IMR-90 (cell line): ENCODE measurements at regions not wholly inside any gene's neighbourhood (a gene's known extent, or its start where the extent isn't known, plus 50 kb on each side); places are given as distances from the start of the nearest gene placed in this dataset.

Experiments used
- ATAC-seq: fragments of 200-7000 bp; cut with Tn5 transposase; 2 replicates; pipeline ENCODE4 v1.9.1; 2020; ENCODE audit warnings: low read depth, mild to moderate bottlenecking, moderate library complexity
- BruUV-seq: library from RNA; stranded (reverse); fragments of 400-500 nt; replicated peaks from 2 replicates; lab custom pipeline; 2021; lab: Mats Ljungman, UMichigan
- CTCF ChIA-PET: fragments of 300-600 bp; formaldehyde crosslinking; extraction: SDS; loops from one replicate; lab custom pipeline; 2021; ENCODE audit warnings: antibody characterized with exemption; lab: Yijun Ruan, JAX
- POLR2A ChIA-PET: fragments of 300-600 bp; sonication (Branson Sonifier 250); formaldehyde crosslinking; loops from one replicate; lab custom pipeline; 2022; ENCODE audit warnings: antibody characterized with exemption; ENCODE audit not compliant: unreplicated experiment; lab: Charles Lee
- DNase-seq: peaks from one replicate; pipeline ENCODE4 v3.0.0; 2013
- H2AFZ ChIP-seq: replicated peaks from 2 replicates; pipeline ENCODE3; 2013; ENCODE audit warnings: low read length, mild to moderate bottlenecking; ENCODE audit not compliant: poor library complexity
- H2AK5ac ChIP-seq: 2 replicates; pipeline ENCODE4 v1.6.1; 2013; ENCODE audit warnings: low read depth, low read length, inconsistent platforms
- H2AK9ac ChIP-seq: replicated peaks from 2 replicates; pipeline ENCODE3; 2013; ENCODE audit warnings: mild to moderate bottlenecking, low read depth, low read length, moderate library complexity; ENCODE audit not compliant: poor library complexity
- H2BK120ac ChIP-seq: 2 replicates; pipeline ENCODE4 v1.6.1; 2013; ENCODE audit warnings: low read depth, low read length, inconsistent platforms
- H2BK15ac ChIP-seq: 3 replicates; pipeline ENCODE4 v1.6.1; 2013; ENCODE audit warnings: low read depth, low read length, inconsistent platforms
- H2BK20ac ChIP-seq: 2 replicates; pipeline ENCODE4 v1.6.1; 2013; ENCODE audit warnings: low read depth, mild to moderate bottlenecking, inconsistent platforms, low read length, moderate library complexity
- H2BK5ac ChIP-seq: 2 replicates; pipeline ENCODE4 v1.6.1; 2013; ENCODE audit warnings: mild to moderate bottlenecking, low read depth, low read length, inconsistent platforms; ENCODE audit not compliant: poor library complexity, severe bottlenecking
- H3K14ac ChIP-seq: replicated peaks from 2 replicates; pipeline ENCODE4 v1.6.1; 2013; ENCODE audit warnings: low read depth, low read length, inconsistent platforms
- H3K18ac ChIP-seq: 2 replicates; pipeline ENCODE4 v1.6.1; 2013; ENCODE audit warnings: low read depth, low read length, control low read depth
- H3K23ac ChIP-seq: 2 replicates; pipeline ENCODE4 v1.6.1; 2013; ENCODE audit warnings: low read depth, low read length, inconsistent platforms
- H3K27ac ChIP-seq: 2 replicates; pipeline ENCODE4 v1.5.1; 2013; ENCODE audit warnings: mild to moderate bottlenecking, control low read depth, low read length; ENCODE audit not compliant: insufficient read depth
- H3K27me3 ChIP-seq: 2 replicates; pipeline ENCODE4 v1.6.1; 2013; ENCODE audit warnings: low read length; ENCODE audit not compliant: control insufficient read depth, insufficient read depth
- H3K36me3 ChIP-seq: 2 replicates; pipeline ENCODE4 v1.6.1; 2013; ENCODE audit warnings: low read length, mixed read lengths; ENCODE audit not compliant: control insufficient read depth, insufficient read depth
- H3K4ac ChIP-seq: 2 replicates; pipeline ENCODE4 v1.6.1; 2013; ENCODE audit warnings: low read depth, low read length, inconsistent platforms
- H3K4me1 ChIP-seq: 2 replicates; pipeline ENCODE4 v1.6.1; 2013; ENCODE audit warnings: low read length, mixed read lengths; ENCODE audit not compliant: control insufficient read depth, insufficient read depth
- H3K4me2 ChIP-seq: 2 replicates; pipeline ENCODE4 v1.6.1; 2013; ENCODE audit warnings: low read depth, mild to moderate bottlenecking, control low read depth, low read length, moderate library complexity
- H3K4me3 ChIP-seq: 2 replicates; pipeline ENCODE4 v1.5.1; 2013; ENCODE audit warnings: low read depth, mild to moderate bottlenecking, control low read depth, low read length, moderate library complexity; ENCODE audit not compliant: insufficient read depth
- H3K56ac ChIP-seq: 2 replicates; pipeline ENCODE4 v1.6.1; 2013; ENCODE audit warnings: low read length, inconsistent platforms; ENCODE audit not compliant: insufficient read depth; ENCODE audit errors: extremely low read depth
- H3K79me1 ChIP-seq, 2 experiments: 2 replicates each; pipeline ENCODE4 v1.6.1; 2013; ENCODE audit warnings: low read length in 2 of 2, inconsistent platforms in 1 of 2, low read depth in 1 of 2
- H3K9ac ChIP-seq: 2 replicates; pipeline ENCODE4 v1.6.1; 2013; ENCODE audit warnings: low read depth, low read length, control low read depth
- H3K9me1 ChIP-seq: 2 replicates; pipeline ENCODE4 v1.6.1; 2013; ENCODE audit warnings: low read length, inconsistent platforms; ENCODE audit not compliant: insufficient read depth
- H3K9me3 ChIP-seq: 2 replicates; pipeline ENCODE4 v1.6.1; 2013; ENCODE audit warnings: low read length; ENCODE audit not compliant: control insufficient read depth, insufficient read depth
- H4K20me1 ChIP-seq: 2 replicates; pipeline ENCODE4 v1.6.1; 2013; ENCODE audit warnings: low read length, inconsistent platforms; ENCODE audit not compliant: insufficient read depth
- H4K5ac ChIP-seq: 2 replicates; pipeline ENCODE4 v1.6.1; 2013; ENCODE audit warnings: mild to moderate bottlenecking, low read depth, low read length, control low read depth
- H4K8ac ChIP-seq, 2 experiments: 2 replicates each; pipeline ENCODE4 v1.6.1; 2013; ENCODE audit warnings: low read depth in 2 of 2, low read length in 2 of 2, control low read depth in 1 of 2, inconsistent platforms in 1 of 2
- H4K91ac ChIP-seq: 2 replicates; pipeline ENCODE4 v1.6.1; 2013; ENCODE audit warnings: low read depth, low read length, inconsistent platforms; ENCODE audit not compliant: insufficient read depth
- BHLHE40 ChIP-seq: fragments of 150-350 bp; IDR thresholded peaks from 2 replicates; pipeline ENCODE4 v1.6.1; 2016; ENCODE audit warnings: mild to moderate bottlenecking, low read depth, low read length
- CEBPB ChIP-seq: IDR thresholded peaks from 2 replicates; pipeline ENCODE4 v1.6.1; 2012; ENCODE audit warnings: low read depth, low read length, improper control_type of control experiment
- CHD1 ChIP-seq: IDR thresholded peaks from 2 replicates; pipeline ENCODE4 v1.6.1; 2012; ENCODE audit warnings: low read depth, low read length, improper control_type of control experiment
- CTCF ChIP-seq: conservative IDR thresholded peaks from 2 replicates; pipeline ENCODE4 v1.5.1; 2012; ENCODE audit warnings: mild to moderate bottlenecking, low read depth, low read length, improper control_type of control experiment
- ELK1 ChIP-seq: fragments of 150-350 bp; IDR thresholded peaks from 2 replicates; pipeline ENCODE4 v1.6.1; 2016; ENCODE audit warnings: low read depth, mild to moderate bottlenecking, low read length, moderate library complexity, borderline replicate concordance
- FOS ChIP-seq: fragments of 150-350 bp; IDR thresholded peaks from 2 replicates; pipeline ENCODE4 v1.6.1; 2016; ENCODE audit warnings: low read depth, low read length
- MAFK ChIP-seq: IDR thresholded peaks from 2 replicates; pipeline ENCODE4 v1.6.1; 2012; ENCODE audit warnings: low read depth, low read length, improper control_type of control experiment
- MAZ ChIP-seq: IDR thresholded peaks from 2 replicates; pipeline ENCODE4 v1.6.1; 2012; ENCODE audit warnings: low read depth, mild to moderate bottlenecking, low read length, improper control_type of control experiment, moderate library complexity, borderline replicate concordance
- NFE2L2 ChIP-seq: fragments of 150-350 bp; IDR thresholded peaks from 2 replicates; pipeline ENCODE4 v1.6.1; 2016; ENCODE audit warnings: low read depth, mild to moderate bottlenecking, low read length
- POLR2A ChIP-seq: IDR thresholded peaks from 2 replicates; pipeline ENCODE4 v1.6.1; 2012; ENCODE audit warnings: mild to moderate bottlenecking, low read depth, low read length
- RAD21 ChIP-seq: IDR thresholded peaks from 2 replicates; pipeline ENCODE4 v1.6.1; 2012; ENCODE audit warnings: low read length, improper control_type of control experiment
- RCOR1 ChIP-seq: IDR thresholded peaks from 2 replicates; pipeline ENCODE4 v1.6.1; 2012; ENCODE audit warnings: mild to moderate bottlenecking, low read length, improper control_type of control experiment; ENCODE audit not compliant: insufficient replicate concordance
- RFX5 ChIP-seq: IDR thresholded peaks from 2 replicates; pipeline ENCODE4 v1.8.0; 2012; ENCODE audit warnings: low read depth, mild to moderate bottlenecking, low read length, moderate library complexity
- SMC3 ChIP-seq: fragments of 150-350 bp; IDR thresholded peaks from 2 replicates; pipeline ENCODE4 v1.6.1; 2016; ENCODE audit warnings: low read depth, mild to moderate bottlenecking, antibody characterized with exemption, low read length, moderate library complexity
- USF2 ChIP-seq: fragments of 150-350 bp; IDR thresholded peaks from 2 replicates; pipeline ENCODE4 v1.6.1; 2017; ENCODE audit warnings: mild to moderate bottlenecking, antibody characterized with exemption, low read length, low read depth
- WGBS, 2 experiments: methylation state at CpG; one replicate each; pipeline versions ENCODE4 v1.1.5 to v1.1.7; 2013; ENCODE audit warnings: missing lambda C conversion rate in 2 of 2; ENCODE audit not compliant: insufficient read length in 1 of 2; ENCODE audit errors: extremely low coverage in 2 of 2; 5-methylcytosine and 5-hydroxymethylcytosine counted together
- dilution Hi-C: fragments of 300-500 bp; cut with HindIII; formaldehyde crosslinking; loops from one replicate; pipeline ENCODE4 v1.14.3; 2018; ENCODE audit warnings: low sequenced_read_pairs; ENCODE audit not compliant: unreplicated experiment
- in situ Hi-C: fragments of 300-500 bp; cut with MboI; formaldehyde crosslinking; loops from 3 replicates; pipeline ENCODE4 v1.14.3; 2019; ENCODE audit warnings: low sequenced_read_pairs, inconsistent platforms, mixed read lengths
- intact Hi-C: fragments of 100-400 bp; cut with micrococcal nuclease; formaldehyde crosslinking; loops from 2 replicates; pipeline ENCODE4 v1.10.0; 2022

GRCh38 chr9:38488156-38488698, 64.0 kb upstream of the IGFBPL1 start:
- Histone ChIP-seq H3K4me3 (no peak overlapping the region), H3K56ac (no peak overlapping the region), H3K4me1 (no peaks in the 10 kb centered on the region), H3K18ac (no peak overlapping the region), H2AK5ac (no peak overlapping the region), H3K9me1 (no peaks in the 10 kb centered on the region), H2AFZ (no peak overlapping the region), H3K9ac (no peak overlapping the region), H3K27me3 (peaks cover 4% of the 10 kb centered on the region), H3K9me3 (no peaks in the 10 kb centered on the region), H2AK9ac (no peak overlapping the region), H2BK5ac (no peak overlapping the region), H3K27ac (no peak overlapping the region), H4K91ac (no peak overlapping the region), H3K79me1 (no peaks in the 10 kb centered on the region), H3K23ac (no peak overlapping the region), H2BK20ac (no peak overlapping the region), H4K20me1 (no peaks in the 10 kb centered on the region), H3K4ac (no peak overlapping the region), H2BK120ac (no peak overlapping the region), H4K5ac (no peak overlapping the region), H3K14ac (no peak overlapping the region), H3K36me3 (no peaks in the 10 kb centered on the region), H2BK15ac (no peak overlapping the region), H3K4me2 (no peak overlapping the region), H4K8ac (no peak overlapping the region)
- 75% methylated on average over 12 of the region's 26 CpGs; no CpG with 5 or more reads in 1 of the 2 experiments for WGBS, 2 experiments
- no peak for DNase-seq
- ChIA-PET POLR2A (no interaction called here), CTCF (no interaction called here)
- ATAC-seq = no peak
- TF ChIP-seq MAZ (no peak), BHLHE40 (no peak), POLR2A (no peak), SMC3 (no peak), NFE2L2 (no peak), CTCF (no peak), FOS (no peak), RAD21 (no peak), RFX5 (no peak), CHD1 (no peak), MAFK (no peak), USF2 (no peak), ELK1 (no peak), CEBPB (no peak), RCOR1 (no peak)
- in situ Hi-C loops (no loop called here), intact Hi-C loops (no loop called here), dilution Hi-C loops (no loop called here)
- BruUV-seq = no TSS peak
